BE2C (cell line): ENCODE measurements at regions not wholly inside any gene's neighbourhood (a gene's known extent, or its start where the extent isn't known, plus 50 kb on each side); places are given as distances from the start of the nearest gene placed in this dataset.
A peak's percentile ranks its signal among the peaks of the same experiment; 100 is the strongest.

Source experiments
- DNase-seq: peaks from one replicate; pipeline ENCODE4 v3.0.0-alpha.2; 2020
- H3K27me3 ChIP-seq: fragments of 250-450 bp; sonication (Bioruptor Pico); 2 replicates; pipeline ENCODE4 v1.5.1; 2020; ENCODE audit warnings: mild to moderate bottlenecking
- H3K36me3 ChIP-seq: fragments of 250-450 bp; sonication (Bioruptor Pico); 2 replicates; pipeline ENCODE4 v1.5.1; 2020; ENCODE audit warnings: mild to moderate bottlenecking
- H3K4me1 ChIP-seq: fragments of 250-450 bp; sonication (Bioruptor Pico); 2 replicates; pipeline ENCODE4 v1.5.1; 2020
- H3K4me3 ChIP-seq: 2 replicates; pipeline ENCODE4 v1.5.1; 2011; ENCODE audit warnings: low read depth, low read length
- H3K9me3 ChIP-seq: fragments of 250-450 bp; sonication (Bioruptor Pico); 2 replicates; pipeline ENCODE4 v1.5.1; 2020
- CTCF ChIP-seq: IDR thresholded peaks from 2 replicates; pipeline ENCODE4 v1.5.1; 2012; ENCODE audit warnings: mild to moderate bottlenecking, low read depth, low read length

- Histone ChIP-seq H3K27me3 (no peaks in the 10 kb centered on the region), H3K9me3 (no peaks in the 10 kb centered on the region), H3K4me3 (no peak overlapping the region), H3K36me3 (no peaks in the 10 kb centered on the region), H3K4me1 (peaks cover 6% of the 10 kb centered on the region)
- no peak for TF ChIP-seq CTCF
- peak; percentile 17 for DNase-seq
Observed at GRCh38 chr9:82583524-82583923, 479.4 kb downstream of the RASEF start.

GRCh38 chr9:82584349-82584863, 478.5 kb downstream of the RASEF start:
- TF ChIP-seq CTCF, result no peak
- Histone ChIP-seq H3K36me3 (no peaks in the 10 kb centered on the region), H3K27me3 (no peaks in the 10 kb centered on the region), H3K4me1 (peaks cover 6% of the 10 kb centered on the region), H3K4me3 (no peak overlapping the region), H3K9me3 (no peaks in the 10 kb centered on the region)
- no peak for DNase-seq

GRCh38 chr9:82586918-82587356, 476.0 kb downstream of the RASEF start:
- Histone ChIP-seq H3K27me3 (no peaks in the 10 kb centered on the region), H3K4me3 (no peak overlapping the region), H3K4me1 (peaks cover 6% of the 10 kb centered on the region), H3K9me3 (no peaks in the 10 kb centered on the region), H3K36me3 (no peaks in the 10 kb centered on the region)
- DNase-seq, result no peak
- no peak for TF ChIP-seq CTCF

GRCh38 chr9:82588301-82589180, 474.4 kb downstream of the RASEF start:
- no peak for DNase-seq
- Histone ChIP-seq H3K27me3 (no peaks in the 10 kb centered on the region), H3K9me3 (no peaks in the 10 kb centered on the region), H3K36me3 (no peaks in the 10 kb centered on the region), H3K4me1 (peaks cover 4% of the 10 kb centered on the region), H3K4me3 (no peak overlapping the region)
- no peak for TF ChIP-seq CTCF

GRCh38 chr9:82590845-82591244, 472.1 kb downstream of the RASEF start:
- Histone ChIP-seq H3K27me3 (no peaks in the 10 kb centered on the region), H3K4me1 (no peaks in the 10 kb centered on the region; the same call in 1 of the 2 replicates), H3K4me3 (no peak overlapping the region), H3K9me3 (no peaks in the 10 kb centered on the region), H3K36me3 (no peaks in the 10 kb centered on the region)
- no peak for TF ChIP-seq CTCF
- DNase-seq, result no peak

GRCh38 chr9:82593501-82593900, 469.4 kb downstream of the RASEF start:
- no peaks in the 10 kb centered on the region for H3K36me3 ChIP-seq
- no peaks in the 10 kb centered on the region for H3K9me3 ChIP-seq
- DNase-seq, result no peak
- H3K27me3 ChIP-seq, result no peaks in the 10 kb centered on the region
- H3K4me1 ChIP-seq, result peaks cover 15% of the 10 kb centered on the region
- H3K4me3 ChIP-seq, result no peak overlapping the region
- TF ChIP-seq CTCF, result no peak
